GM23338 (cell line): ENCODE measurements at regions not wholly inside any gene's neighbourhood (a gene's known extent, or its start where the extent isn't known, plus 50 kb on each side); places are given as distances from the start of the nearest gene placed in this dataset.
A peak's percentile ranks its signal among the peaks of the same experiment; 100 is the strongest.

ENCODE experiments used
- ATAC-seq: fragments of 200-7000 bp; cut with Tn5 transposase; 3 replicates; pipeline ENCODE4 v1.9.1; 2020
- DNase-seq: peaks from one replicate; pipeline ENCODE4 v3.0.0-alpha.2; 2015; ENCODE audit warnings: low spot score
- H2AFZ ChIP-seq: fragments of 200-600 bp; sonication (generic); 2 replicates; pipeline ENCODE4 v1.8.0; 2016; ENCODE audit warnings: antibody characterized with exemption, mild to moderate bottlenecking, moderate library complexity
- H3F3A ChIP-seq: fragments of 200-600 bp; sonication (generic); replicated peaks from 2 replicates; pipeline ENCODE4 v1.8.0; 2017; ENCODE audit warnings: antibody characterized with exemption, mixed run types, low read depth
- H3K27ac ChIP-seq: fragments of 200-600 bp; sonication (generic); 2 replicates; pipeline ENCODE4 v1.6.1; 2016; ENCODE audit warnings: low read depth
- H3K27me3 ChIP-seq: fragments of 200-600 bp; sonication (generic); 2 replicates; pipeline ENCODE4 v1.8.0; 2016; ENCODE audit warnings: mild to moderate bottlenecking, mixed run types, moderate library complexity; ENCODE audit not compliant: insufficient read depth
- H3K36me3 ChIP-seq: fragments of 200-600 bp; sonication (generic); 2 replicates; pipeline ENCODE4 v1.8.0; 2016; ENCODE audit warnings: mild to moderate bottlenecking; ENCODE audit not compliant: insufficient read depth
- H3K4me1 ChIP-seq: fragments of 200-600 bp; sonication (generic); 2 replicates; pipeline ENCODE4 v1.8.0; 2016; ENCODE audit warnings: mild to moderate bottlenecking, moderate library complexity; ENCODE audit not compliant: insufficient read depth
- H3K4me2 ChIP-seq: fragments of 200-600 bp; sonication (generic); 2 replicates; pipeline ENCODE4 v1.7.1; 2017; ENCODE audit warnings: mixed run types
- H3K4me3 ChIP-seq: fragments of 200-600 bp; sonication (generic); 2 replicates; pipeline ENCODE4 v1.6.1; 2016; ENCODE audit warnings: mixed run types
- H3K79me2 ChIP-seq: fragments of 200-600 bp; sonication (generic); replicated peaks from 2 replicates; pipeline ENCODE4 v1.8.0; 2017; ENCODE audit warnings: mild to moderate bottlenecking; ENCODE audit not compliant: insufficient read depth
- H3K9me2 ChIP-seq: fragments of 200-600 bp; sonication (generic); 2 replicates; pipeline ENCODE4 v1.8.0; 2017; ENCODE audit not compliant: insufficient read depth
- H4K20me1 ChIP-seq: fragments of 200-600 bp; sonication (generic); replicated peaks from 2 replicates; pipeline ENCODE4 v1.8.0; 2017; ENCODE audit warnings: mild to moderate bottlenecking; ENCODE audit not compliant: insufficient read depth
- H3K27ac Mint-ChIP-seq: 2 replicates; pipeline ENCODE4 v1.8.0; 2020; ENCODE audit warnings: inconsistent platforms, mild to moderate bottlenecking, moderate library complexity, mixed read lengths
- H3K27me3 Mint-ChIP-seq: 3 replicates; pipeline ENCODE4 v1.8.0; 2022; ENCODE audit warnings: low read depth, mild to moderate bottlenecking, moderate library complexity, mixed read lengths, inconsistent platforms; ENCODE audit not compliant: insufficient read depth, poor library complexity
- H3K36me3 Mint-ChIP-seq: 3 replicates; pipeline ENCODE4 v1.8.0; 2021; ENCODE audit warnings: low read depth, mild to moderate bottlenecking, inconsistent platforms, moderate library complexity, mixed read lengths
- H3K4me1 Mint-ChIP-seq: 3 replicates; pipeline ENCODE4 v1.8.0; 2020; ENCODE audit warnings: mild to moderate bottlenecking, inconsistent platforms, mixed read lengths
- H3K4me3 Mint-ChIP-seq: 3 replicates; pipeline ENCODE4 v1.8.0; 2021; ENCODE audit warnings: moderate library complexity, mild to moderate bottlenecking, inconsistent platforms, mixed read lengths
- H3K9me3 Mint-ChIP-seq: 3 replicates; pipeline ENCODE4 v1.8.0; 2020; ENCODE audit warnings: moderate library complexity, mild to moderate bottlenecking, inconsistent platforms, mixed read lengths
- EZH2 ChIP-seq: fragments of 200-600 bp; sonication (generic); IDR thresholded peaks from one replicate; pipeline ENCODE4 v1.8.0; 2017; ENCODE audit warnings: antibody characterized with exemption, mild to moderate bottlenecking, low read depth; ENCODE audit not compliant: unreplicated experiment
- STAT1 ChIP-seq: IDR thresholded peaks from one replicate; pipeline ENCODE4 v1.6.1; 2016; ENCODE audit warnings: antibody characterized with exemption; ENCODE audit not compliant: unreplicated experiment
- ZNF114 ChIP-seq: fragments of 250-450 bp; sonication (Bioruptor Pico); IDR thresholded peaks from 2 replicates; pipeline ENCODE4 v1.5.0; 2020; ENCODE audit warnings: mild to moderate bottlenecking, moderate library complexity
- TF ChIP-seq, protein P1 (sequence below): fragments of 250-450 bp; sonication (Bioruptor Pico); IDR thresholded peaks from 2 replicates; pipeline ENCODE4 v1.5.0; 2020; ENCODE audit warnings: mild to moderate bottlenecking, moderate library complexity
- TF ChIP-seq, protein P2 (sequence below), 2 experiments: fragments of 200-600 bp in 1 of 2; sonication (generic) in 1 of 2; conservative IDR thresholded peaks; 2 replicates each; pipeline versions ENCODE4 v1.5.1 to v1.6.1; 2016 to 2017; ENCODE audit warnings: antibody characterized with exemption in 2 of 2, low read depth in 2 of 2, mild to moderate bottlenecking in 2 of 2, moderate library complexity in 1 of 2

DNA sequence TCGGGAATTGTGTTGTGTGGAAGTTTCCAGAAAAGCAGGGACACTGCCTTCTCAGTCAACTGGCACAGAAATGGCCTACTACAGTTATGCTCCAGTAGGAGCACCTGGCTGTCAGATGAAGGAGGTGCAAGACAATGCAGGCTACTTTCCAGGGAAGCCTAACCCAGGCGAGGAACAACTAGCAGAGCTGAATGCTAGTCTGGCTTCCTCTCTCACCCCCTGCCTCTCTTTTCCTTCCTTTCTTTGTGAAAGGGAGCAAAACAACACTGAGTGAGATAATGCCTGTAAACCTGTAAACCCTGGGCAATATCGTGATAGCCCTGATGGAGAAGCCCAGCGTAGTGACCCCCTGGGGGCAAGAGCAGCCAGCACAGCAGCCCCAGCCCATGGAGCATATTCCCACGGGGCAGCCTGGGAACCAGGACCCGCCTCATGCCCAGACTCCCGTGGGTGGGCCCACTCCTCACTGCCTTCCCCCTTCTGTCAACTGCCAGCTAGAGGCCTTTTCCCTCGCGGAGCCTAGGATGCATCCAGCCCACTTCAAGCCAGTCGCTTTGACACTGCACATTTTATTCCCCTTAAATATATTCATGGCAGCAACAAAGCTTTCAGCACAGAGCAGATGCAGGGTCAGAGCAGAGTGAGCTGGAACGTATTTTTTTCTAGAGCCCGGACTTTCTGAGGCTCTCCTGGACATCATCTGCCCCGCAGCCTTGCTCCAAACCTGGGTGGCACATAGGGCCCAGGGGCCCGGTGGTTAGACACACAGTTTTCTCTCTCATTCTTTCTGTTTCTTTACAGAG, 77.0 kb downstream of the PDCL3 start:
- H3K36me3 Mint-ChIP-seq: 0 out of 3 replicates have a peak, but pooled peaks cover 3% of the 10 kb centered on the region
- TF ChIP-seq EZH2 (no peak), STAT1 (no peak), ZNF114 (CRISPR knock-in tag) (no peak)
- TF ChIP-seq, protein P1, sequence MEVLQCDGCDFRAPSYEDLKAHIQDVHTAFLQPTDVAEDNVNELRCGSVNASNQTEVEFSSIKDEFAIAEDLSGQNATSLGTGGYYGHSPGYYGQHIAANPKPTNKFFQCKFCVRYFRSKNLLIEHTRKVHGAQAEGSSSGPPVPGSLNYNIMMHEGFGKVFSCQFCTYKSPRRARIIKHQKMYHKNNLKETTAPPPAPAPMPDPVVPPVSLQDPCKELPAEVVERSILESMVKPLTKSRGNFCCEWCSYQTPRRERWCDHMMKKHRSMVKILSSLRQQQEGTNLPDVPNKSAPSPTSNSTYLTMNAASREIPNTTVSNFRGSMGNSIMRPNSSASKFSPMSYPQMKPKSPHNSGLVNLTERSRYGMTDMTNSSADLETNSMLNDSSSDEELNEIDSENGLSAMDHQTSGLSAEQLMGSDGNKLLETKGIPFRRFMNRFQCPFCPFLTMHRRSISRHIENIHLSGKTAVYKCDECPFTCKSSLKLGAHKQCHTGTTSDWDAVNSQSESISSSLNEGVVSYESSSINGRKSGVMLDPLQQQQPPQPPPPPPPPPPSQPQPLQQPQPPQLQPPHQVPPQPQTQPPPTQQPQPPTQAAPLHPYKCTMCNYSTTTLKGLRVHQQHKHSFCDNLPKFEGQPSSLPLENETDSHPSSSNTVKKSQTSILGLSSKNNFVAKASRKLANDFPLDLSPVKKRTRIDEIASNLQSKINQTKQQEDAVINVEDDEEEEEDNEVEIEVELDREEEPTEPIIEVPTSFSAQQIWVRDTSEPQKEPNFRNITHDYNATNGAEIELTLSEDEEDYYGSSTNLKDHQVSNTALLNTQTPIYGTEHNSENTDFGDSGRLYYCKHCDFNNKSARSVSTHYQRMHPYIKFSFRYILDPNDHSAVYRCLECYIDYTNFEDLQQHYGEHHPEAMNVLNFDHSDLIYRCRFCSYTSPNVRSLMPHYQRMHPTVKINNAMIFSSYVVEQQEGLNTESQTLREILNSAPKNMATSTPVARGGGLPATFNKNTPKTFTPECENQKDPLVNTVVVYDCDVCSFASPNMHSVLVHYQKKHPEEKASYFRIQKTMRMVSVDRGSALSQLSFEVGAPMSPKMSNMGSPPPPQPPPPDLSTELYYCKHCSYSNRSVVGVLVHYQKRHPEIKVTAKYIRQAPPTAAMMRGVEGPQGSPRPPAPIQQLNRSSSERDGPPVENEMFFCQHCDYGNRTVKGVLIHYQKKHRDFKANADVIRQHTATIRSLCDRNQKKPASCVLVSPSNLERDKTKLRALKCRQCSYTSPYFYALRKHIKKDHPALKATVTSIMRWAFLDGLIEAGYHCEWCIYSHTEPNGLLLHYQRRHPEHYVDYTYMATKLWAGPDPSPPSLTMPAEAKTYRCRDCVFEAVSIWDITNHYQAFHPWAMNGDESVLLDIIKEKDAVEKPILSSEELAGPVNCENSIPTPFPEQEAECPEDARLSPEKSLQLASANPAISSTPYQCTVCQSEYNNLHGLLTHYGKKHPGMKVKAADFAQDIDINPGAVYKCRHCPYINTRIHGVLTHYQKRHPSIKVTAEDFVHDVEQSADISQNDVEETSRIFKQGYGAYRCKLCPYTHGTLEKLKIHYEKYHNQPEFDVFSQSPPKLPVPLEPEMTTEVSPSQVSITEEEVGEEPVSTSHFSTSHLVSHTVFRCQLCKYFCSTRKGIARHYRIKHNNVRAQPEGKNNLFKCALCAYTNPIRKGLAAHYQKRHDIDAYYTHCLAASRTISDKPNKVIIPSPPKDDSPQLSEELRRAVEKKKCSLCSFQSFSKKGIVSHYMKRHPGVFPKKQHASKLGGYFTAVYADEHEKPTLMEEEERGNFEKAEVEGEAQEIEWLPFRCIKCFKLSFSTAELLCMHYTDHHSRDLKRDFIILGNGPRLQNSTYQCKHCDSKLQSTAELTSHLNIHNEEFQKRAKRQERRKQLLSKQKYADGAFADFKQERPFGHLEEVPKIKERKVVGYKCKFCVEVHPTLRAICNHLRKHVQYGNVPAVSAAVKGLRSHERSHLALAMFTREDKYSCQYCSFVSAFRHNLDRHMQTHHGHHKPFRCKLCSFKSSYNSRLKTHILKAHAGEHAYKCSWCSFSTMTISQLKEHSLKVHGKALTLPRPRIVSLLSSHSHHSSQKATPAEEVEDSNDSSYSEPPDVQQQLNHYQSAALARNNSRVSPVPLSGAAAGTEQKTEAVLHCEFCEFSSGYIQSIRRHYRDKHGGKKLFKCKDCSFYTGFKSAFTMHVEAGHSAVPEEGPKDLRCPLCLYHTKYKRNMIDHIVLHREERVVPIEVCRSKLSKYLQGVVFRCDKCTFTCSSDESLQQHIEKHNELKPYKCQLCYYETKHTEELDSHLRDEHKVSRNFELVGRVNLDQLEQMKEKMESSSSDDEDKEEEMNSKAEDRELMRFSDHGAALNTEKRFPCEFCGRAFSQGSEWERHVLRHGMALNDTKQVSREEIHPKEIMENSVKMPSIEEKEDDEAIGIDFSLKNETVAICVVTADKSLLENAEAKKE (CRISPR knock-in tag): no peak
- TF ChIP-seq, protein P2, sequence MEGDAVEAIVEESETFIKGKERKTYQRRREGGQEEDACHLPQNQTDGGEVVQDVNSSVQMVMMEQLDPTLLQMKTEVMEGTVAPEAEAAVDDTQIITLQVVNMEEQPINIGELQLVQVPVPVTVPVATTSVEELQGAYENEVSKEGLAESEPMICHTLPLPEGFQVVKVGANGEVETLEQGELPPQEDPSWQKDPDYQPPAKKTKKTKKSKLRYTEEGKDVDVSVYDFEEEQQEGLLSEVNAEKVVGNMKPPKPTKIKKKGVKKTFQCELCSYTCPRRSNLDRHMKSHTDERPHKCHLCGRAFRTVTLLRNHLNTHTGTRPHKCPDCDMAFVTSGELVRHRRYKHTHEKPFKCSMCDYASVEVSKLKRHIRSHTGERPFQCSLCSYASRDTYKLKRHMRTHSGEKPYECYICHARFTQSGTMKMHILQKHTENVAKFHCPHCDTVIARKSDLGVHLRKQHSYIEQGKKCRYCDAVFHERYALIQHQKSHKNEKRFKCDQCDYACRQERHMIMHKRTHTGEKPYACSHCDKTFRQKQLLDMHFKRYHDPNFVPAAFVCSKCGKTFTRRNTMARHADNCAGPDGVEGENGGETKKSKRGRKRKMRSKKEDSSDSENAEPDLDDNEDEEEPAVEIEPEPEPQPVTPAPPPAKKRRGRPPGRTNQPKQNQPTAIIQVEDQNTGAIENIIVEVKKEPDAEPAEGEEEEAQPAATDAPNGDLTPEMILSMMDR (conservative IDR thresholded peaks at IDR 0.05; ENCODE audit: low read depth in 2 of 2): 0 out of 4 replicates have a peak, but pooled peaks of 1 of the 2 experiments have one; percentile 14
- H3K4me1 Mint-ChIP-seq: peaks cover 35% of the 10 kb centered on the region
- Histone ChIP-seq H3K4me1 (peaks cover 18% of the 10 kb centered on the region), H3K27me3 (no peaks in the 10 kb centered on the region), H3K4me3 (0 out of 2 replicates have a peak overlapping the region, but pooled peaks have one; percentile 20), H3K27ac (no peak overlapping the region), H4K20me1 (no peaks in the 10 kb centered on the region), H3K36me3 (no peaks in the 10 kb centered on the region), H3K9me2 (peaks cover 2% of the 10 kb centered on the region; the same call in 1 of the 2 replicates), H3F3A (0 out of 2 replicates have a peak, but pooled peaks cover 3% of the 10 kb centered on the region), H3K79me2 (no peaks in the 10 kb centered on the region), H3K4me2 (peak overlapping the region; percentile 55), H2AFZ (peak overlapping the region; percentile 60)
- H3K9me3 Mint-ChIP-seq: peaks cover 5% of the 10 kb centered on the region; the same call in 1 of the 3 replicates
- 0 out of 3 replicates have a peak overlapping the region, but pooled peaks have one; percentile 27 for H3K4me3 Mint-ChIP-seq
- peaks cover 2% of the 10 kb centered on the region for H3K27me3 Mint-ChIP-seq
- peak overlapping the region; percentile 80; the same call in 1 of the 2 replicates for H3K27ac Mint-ChIP-seq
- ATAC-seq: peak; percentile 86
- peak; percentile 45 for DNase-seq
